Activated CD8-positive, alpha-beta memory T cell treated with anti-CD3 and anti-CD28 coated beads for 4 hours (primary cell): ENCODE measurements at regions not wholly inside any gene's neighbourhood (a gene's known extent, or its start where the extent isn't known, plus 50 kb on each side); places are given as distances from the start of the nearest gene placed in this dataset.

Experiments used
- DNase-seq, 2 donors: peaks; one replicate each; pipeline ENCODE4 v3.0.0-alpha.2; 2020; ENCODE audit warnings: low read depth in 2 of 2

GRCh38 chr18:22073411-22073810, 96.0 kb upstream of the GATA6 start:
- DNase-seq = no peak

- DNase-seq = no peak
Measured at GRCh38 chr18:22074282-22075070, 94.9 kb upstream of the GATA6 start.

GRCh38 chr18:22080035-22080434, 89.4 kb upstream of the GATA6 start:
- no peak for DNase-seq

- DNase-seq = no peak
Measured at GRCh38 chr18:22082408-22082807, 87.0 kb upstream of the GATA6 start.

- DNase-seq = no peak
Measured at GRCh38 chr18:22084547-22084946, 84.8 kb upstream of the GATA6 start.

GRCh38 chr18:22086973-22087372, 82.4 kb upstream of the GATA6 start:
- DNase-seq = no peak

GRCh38 chr18:22088029-22088428, 81.4 kb upstream of the GATA6 start:
- no peak for DNase-seq

- no peak for DNase-seq
Measured at GRCh38 chr18:22088996-22089640, 80.3 kb upstream of the GATA6 start.

- DNase-seq = no peak
Measured at GRCh38 chr18:22091341-22091740, 78.0 kb upstream of the GATA6 start.

GRCh38 chr18:22093731-22094357, 75.5 kb upstream of the GATA6 start:
- DNase-seq = no peak

- DNase-seq = no peak
Measured at GRCh38 chr18:22094358-22094734, 75.0 kb upstream of the GATA6 start.

- DNase-seq = no peak
Measured at GRCh38 chr18:22098563-22098989, 70.8 kb upstream of the GATA6 start.

- no peak for DNase-seq
Measured at GRCh38 chr18:22099925-22100324, 69.5 kb upstream of the GATA6 start.

GRCh38 chr18:22101731-22102130, 67.7 kb upstream of the GATA6 start:
- DNase-seq = no peak

GRCh38 chr18:22102953-22103646, 66.3 kb upstream of the GATA6 start:
- DNase-seq = no peak

GRCh38 chr18:22103647-22104031, 65.8 kb upstream of the GATA6 start:
- no peak for DNase-seq

GRCh38 chr18:22106536-22107292, 62.7 kb upstream of the GATA6 start:
- no peak for DNase-seq

GRCh38 chr18:22108674-22109073, 60.7 kb upstream of the GATA6 start:
- no peak for DNase-seq

- DNase-seq = no peak
Measured at GRCh38 chr18:22109535-22109934, 59.9 kb upstream of the GATA6 start.

GRCh38 chr18:22110461-22110924, 58.9 kb upstream of the GATA6 start:
- no peak for DNase-seq

GRCh38 chr18:22112215-22112614, 57.2 kb upstream of the GATA6 start:
- no peak for DNase-seq
